DOHH2 (cell line): ENCODE measurements at regions not wholly inside any gene's neighbourhood (a gene's known extent, or its start where the extent isn't known, plus 50 kb on each side); places are given as distances from the start of the nearest gene placed in this dataset.

Experiments used
- H3F3A ChIP-seq: fragments of 200-600 bp; sonication (generic), shearing (Covaris generic); 2 replicates; pipeline ENCODE4 v1.6.0; 2016; ENCODE audit warnings: antibody characterized with exemption, mild to moderate bottlenecking; ENCODE audit not compliant: control insufficient read depth, insufficient read depth
- H3K27ac ChIP-seq: fragments of 200-600 bp; sonication (generic); 2 replicates; pipeline ENCODE4 v1.5.1; 2014; ENCODE audit warnings: low read depth, mild to moderate bottlenecking, low read length, moderate library complexity
- H3K27me3 ChIP-seq: fragments of 200-600 bp; sonication (generic); 2 replicates; pipeline ENCODE4 v1.6.1; 2014; ENCODE audit warnings: mild to moderate bottlenecking, low read length, mixed read lengths; ENCODE audit not compliant: control insufficient read depth
- H3K36me3 ChIP-seq: fragments of 200-600 bp; sonication (generic); 2 replicates; pipeline ENCODE4 v1.6.1; 2014; ENCODE audit warnings: mild to moderate bottlenecking, low read length, moderate library complexity, mixed read lengths; ENCODE audit not compliant: control insufficient read depth
- H3K4me1 ChIP-seq: fragments of 200-600 bp; sonication (generic); 2 replicates; pipeline ENCODE4 v1.6.1; 2014; ENCODE audit warnings: mild to moderate bottlenecking, low read length, mixed read lengths; ENCODE audit not compliant: control insufficient read depth
- H3K4me2 ChIP-seq: fragments of 200-600 bp; sonication (generic); 2 replicates; pipeline ENCODE4 v1.6.0; 2014; ENCODE audit warnings: mild to moderate bottlenecking, low read length, moderate library complexity
- H3K4me3 ChIP-seq: fragments of 200-600 bp; sonication (generic); 2 replicates; pipeline ENCODE4 v1.5.1; 2014; ENCODE audit warnings: mild to moderate bottlenecking, low read length, mixed read lengths
- H3K79me2 ChIP-seq: fragments of 200-600 bp; sonication (generic); 2 replicates; pipeline ENCODE4 v1.6.1; 2014; ENCODE audit warnings: mild to moderate bottlenecking, low read length, mixed read lengths; ENCODE audit not compliant: control insufficient read depth
- H3K9me2 ChIP-seq: fragments of 200-600 bp; sonication (generic); replicated peaks from 2 replicates; pipeline ENCODE4 v1.6.1; 2014; ENCODE audit warnings: mild to moderate bottlenecking, low read length, mixed read lengths; ENCODE audit not compliant: control insufficient read depth
- H3K9me3 ChIP-seq: fragments of 200-600 bp; sonication (generic); 2 replicates; pipeline ENCODE4 v1.6.1; 2014; ENCODE audit warnings: antibody characterized with exemption, low read length, mixed read lengths; ENCODE audit not compliant: control insufficient read depth, insufficient read depth
- H4K20me1 ChIP-seq: fragments of 200-600 bp; sonication (generic); 2 replicates; pipeline ENCODE4 v1.6.0; 2014; ENCODE audit warnings: low read depth, mild to moderate bottlenecking, antibody characterized with exemption, low read length, moderate library complexity; ENCODE audit not compliant: control insufficient read depth, insufficient read depth
- CTCF ChIP-seq: fragments of 200-600 bp; sonication (generic); IDR thresholded peaks from one replicate; pipeline ENCODE4 v1.5.1; 2014; ENCODE audit warnings: antibody characterized with exemption, mild to moderate bottlenecking, low read depth, low read length; ENCODE audit not compliant: poor library complexity, severe bottlenecking
- EZH2phosphoT487 ChIP-seq: fragments of 200-600 bp; sonication (generic); IDR thresholded peaks from 2 replicates; pipeline ENCODE4 v1.6.1; 2017; ENCODE audit warnings: borderline replicate concordance, mild to moderate bottlenecking, antibody characterized with exemption, low read length, moderate library complexity, mixed read lengths

- Histone ChIP-seq H3K4me2 (no peak overlapping the region), H3K4me3 (no peak overlapping the region), H3K27me3 (no peaks in the 10 kb centered on the region), H3K9me3 (no peaks in the 10 kb centered on the region), H3K27ac (no peak overlapping the region), H4K20me1 (no peaks in the 10 kb centered on the region), H3K4me1 (no peaks in the 10 kb centered on the region), H3F3A (no peaks in the 10 kb centered on the region), H3K36me3 (no peaks in the 10 kb centered on the region), H3K79me2 (no peaks in the 10 kb centered on the region), H3K9me2 (no peaks in the 10 kb centered on the region)
- no peak for TF ChIP-seq CTCF
- TF ChIP-seq EZH2phosphoT487: no peak
Measured at GRCh38 chr5:62780888-62781287, 202.3 kb downstream of the LRRC70 start.

GRCh38 chr5:62780230-62780629 lies 201.6 kb downstream of the LRRC70 start:
- no peaks in the 10 kb centered on the region for H3F3A ChIP-seq
- TF ChIP-seq CTCF: no peak
- no peak for TF ChIP-seq EZH2phosphoT487
- H3K79me2 ChIP-seq: no peaks in the 10 kb centered on the region
- no peak overlapping the region for H3K4me2 ChIP-seq
- H3K36me3 ChIP-seq: no peaks in the 10 kb centered on the region
- H3K9me2 ChIP-seq: no peaks in the 10 kb centered on the region
- no peaks in the 10 kb centered on the region for H3K9me3 ChIP-seq
- H3K27me3 ChIP-seq: no peaks in the 10 kb centered on the region
- H3K27ac ChIP-seq: no peak overlapping the region
- H3K4me1 ChIP-seq: no peaks in the 10 kb centered on the region
- no peak overlapping the region for H3K4me3 ChIP-seq
- H4K20me1 ChIP-seq: no peaks in the 10 kb centered on the region

- no peaks in the 10 kb centered on the region for H3F3A ChIP-seq
- H3K27me3 ChIP-seq: no peaks in the 10 kb centered on the region
- H3K36me3 ChIP-seq: no peaks in the 10 kb centered on the region
- no peaks in the 10 kb centered on the region for H3K4me1 ChIP-seq
- H4K20me1 ChIP-seq: no peaks in the 10 kb centered on the region
- TF ChIP-seq CTCF (peak; percentile 75), EZH2phosphoT487 (no peak)
- no peak overlapping the region for H3K4me3 ChIP-seq
- H3K4me2 ChIP-seq: no peak overlapping the region
- no peaks in the 10 kb centered on the region for H3K9me3 ChIP-seq
- no peaks in the 10 kb centered on the region for H3K79me2 ChIP-seq
- no peak overlapping the region for H3K27ac ChIP-seq
- H3K9me2 ChIP-seq: no peaks in the 10 kb centered on the region
Measured at GRCh38 chr5:62779010-62779422, 200.4 kb downstream of the LRRC70 start.
